Smooth muscle cell (in vitro differentiated cells): ENCODE measurements at regions not wholly inside any gene's neighbourhood (a gene's known extent, or its start where the extent isn't known, plus 50 kb on each side); places are given as distances from the start of the nearest gene placed in this dataset.

Experiments used
- DNase-seq: peaks from one replicate; lab custom pipeline; 2025; ENCODE audit not compliant: unreplicated experiment; lab: John Stamatoyannopoulos, UW
- H2AFZ ChIP-seq: fragments of 200-600 bp; sonication (generic); 2 replicates; pipeline ENCODE4 v1.6.0; 2016; ENCODE audit warnings: antibody characterized with exemption, low read depth, mild to moderate bottlenecking
- H3F3A ChIP-seq: fragments of 200-600 bp; sonication (generic); 2 replicates; pipeline ENCODE4 v1.6.0; 2017; ENCODE audit warnings: antibody characterized with exemption, low read depth
- H3K27ac ChIP-seq: fragments of 200-600 bp; sonication (generic); 2 replicates; pipeline ENCODE4 v1.5.1; 2016; ENCODE audit warnings: low read depth, mild to moderate bottlenecking
- H3K27me3 ChIP-seq: fragments of 200-600 bp; sonication (generic); 2 replicates; pipeline ENCODE4 v1.6.1; 2016; ENCODE audit warnings: low read depth, mild to moderate bottlenecking
- H3K36me3 ChIP-seq: fragments of 200-600 bp; sonication (generic); 2 replicates; pipeline ENCODE4 v1.5.1; 2016; ENCODE audit warnings: low read depth
- H3K4me1 ChIP-seq: fragments of 200-600 bp; sonication (generic); 2 replicates; pipeline ENCODE4 v1.5.1; 2016; ENCODE audit warnings: low read depth
- H3K4me2 ChIP-seq: fragments of 200-600 bp; sonication (generic); 2 replicates; pipeline ENCODE4 v1.6.0; 2016; ENCODE audit warnings: mild to moderate bottlenecking
- H3K4me3 ChIP-seq: fragments of 200-600 bp; sonication (generic); 2 replicates; pipeline ENCODE4 v1.5.1; 2016; ENCODE audit warnings: mild to moderate bottlenecking
- H3K79me2 ChIP-seq: fragments of 200-600 bp; sonication (generic); 2 replicates; pipeline ENCODE4 v1.6.0; 2016; ENCODE audit warnings: low read depth, mild to moderate bottlenecking
- H3K9ac ChIP-seq: fragments of 200-600 bp; sonication (generic); 2 replicates; pipeline ENCODE4 v1.6.0; 2016; ENCODE audit warnings: low read depth
- H3K9me3 ChIP-seq: fragments of 200-600 bp; sonication (generic); replicated peaks from 2 replicates; pipeline ENCODE4 v1.5.1; 2016; ENCODE audit warnings: low read depth
- H4K20me1 ChIP-seq: fragments of 200-600 bp; sonication (generic); 2 replicates; pipeline ENCODE4 v1.6.0; 2016; ENCODE audit warnings: low read depth
- WGBS: methylation state at CpG from one replicate; pipeline ENCODE4 v1.1.7; 2016; ENCODE audit warnings: low lambda C conversion rate; 5-methylcytosine and 5-hydroxymethylcytosine counted together
- TF ChIP-seq, protein P1 (sequence below): fragments of 200-600 bp; sonication (generic); IDR thresholded peaks from 2 replicates; pipeline ENCODE4 v1.5.1; 2017; ENCODE audit warnings: borderline replicate concordance, mild to moderate bottlenecking, antibody characterized with exemption; ENCODE audit not compliant: insufficient read depth, poor library complexity, severe bottlenecking

DNA sequence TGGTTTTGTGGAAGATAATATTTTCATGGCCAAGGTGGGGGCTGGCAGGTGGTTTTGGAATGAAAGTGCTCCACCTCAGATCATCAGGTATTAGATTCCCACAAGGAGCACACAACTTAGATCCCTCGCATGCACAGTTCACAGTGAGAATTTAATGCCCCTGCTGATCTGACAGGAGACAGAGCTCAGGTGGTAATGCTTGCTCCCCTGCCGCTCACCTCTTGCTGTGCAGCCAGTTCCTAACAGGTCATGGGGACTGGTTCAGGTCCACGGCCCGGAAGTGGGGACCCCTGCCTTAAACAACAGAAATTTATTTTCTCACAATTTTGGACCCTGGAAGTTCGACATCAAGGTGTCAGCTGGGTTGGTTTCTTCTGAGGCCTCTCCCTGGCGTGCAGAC is 668.7 kb upstream of the ZNF608 start:
- Histone ChIP-seq H3K4me2 (no peak overlapping the region), H3K4me1 (peaks cover 40% of the 10 kb centered on the region), H3K4me3 (no peak overlapping the region), H3K27ac (no peak overlapping the region), H3K27me3 (peaks cover 15% of the 10 kb centered on the region), H3K36me3 (no peaks in the 10 kb centered on the region), H2AFZ (no peak overlapping the region), H3K79me2 (no peaks in the 10 kb centered on the region), H3F3A (peaks cover 15% of the 10 kb centered on the region), H3K9ac (no peak overlapping the region), H4K20me1 (no peaks in the 10 kb centered on the region), H3K9me3 (no peaks in the 10 kb centered on the region)
- TF ChIP-seq, protein P1, sequence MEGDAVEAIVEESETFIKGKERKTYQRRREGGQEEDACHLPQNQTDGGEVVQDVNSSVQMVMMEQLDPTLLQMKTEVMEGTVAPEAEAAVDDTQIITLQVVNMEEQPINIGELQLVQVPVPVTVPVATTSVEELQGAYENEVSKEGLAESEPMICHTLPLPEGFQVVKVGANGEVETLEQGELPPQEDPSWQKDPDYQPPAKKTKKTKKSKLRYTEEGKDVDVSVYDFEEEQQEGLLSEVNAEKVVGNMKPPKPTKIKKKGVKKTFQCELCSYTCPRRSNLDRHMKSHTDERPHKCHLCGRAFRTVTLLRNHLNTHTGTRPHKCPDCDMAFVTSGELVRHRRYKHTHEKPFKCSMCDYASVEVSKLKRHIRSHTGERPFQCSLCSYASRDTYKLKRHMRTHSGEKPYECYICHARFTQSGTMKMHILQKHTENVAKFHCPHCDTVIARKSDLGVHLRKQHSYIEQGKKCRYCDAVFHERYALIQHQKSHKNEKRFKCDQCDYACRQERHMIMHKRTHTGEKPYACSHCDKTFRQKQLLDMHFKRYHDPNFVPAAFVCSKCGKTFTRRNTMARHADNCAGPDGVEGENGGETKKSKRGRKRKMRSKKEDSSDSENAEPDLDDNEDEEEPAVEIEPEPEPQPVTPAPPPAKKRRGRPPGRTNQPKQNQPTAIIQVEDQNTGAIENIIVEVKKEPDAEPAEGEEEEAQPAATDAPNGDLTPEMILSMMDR, result no peak
- 93% methylated on average over 6 of the region's 6 CpGs for WGBS
- no peak for DNase-seq

GRCh38 chr5:125416055-125416454 is 669.6 kb upstream of the ZNF608 start:
- Histone ChIP-seq H2AFZ (no peak overlapping the region), H3K4me2 (no peak overlapping the region), H3K27me3 (peaks cover 15% of the 10 kb centered on the region), H3K4me3 (no peak overlapping the region), H3K79me2 (no peaks in the 10 kb centered on the region), H3K9me3 (no peaks in the 10 kb centered on the region), H3K4me1 (peaks cover 31% of the 10 kb centered on the region), H3K36me3 (no peaks in the 10 kb centered on the region), H3F3A (peaks cover 12% of the 10 kb centered on the region), H3K9ac (no peak overlapping the region), H3K27ac (no peak overlapping the region), H4K20me1 (no peaks in the 10 kb centered on the region)
- 88% methylated on average over 2 of the region's 2 CpGs for WGBS
- no peak for DNase-seq
- TF ChIP-seq, protein P1, result no peak

DNA sequence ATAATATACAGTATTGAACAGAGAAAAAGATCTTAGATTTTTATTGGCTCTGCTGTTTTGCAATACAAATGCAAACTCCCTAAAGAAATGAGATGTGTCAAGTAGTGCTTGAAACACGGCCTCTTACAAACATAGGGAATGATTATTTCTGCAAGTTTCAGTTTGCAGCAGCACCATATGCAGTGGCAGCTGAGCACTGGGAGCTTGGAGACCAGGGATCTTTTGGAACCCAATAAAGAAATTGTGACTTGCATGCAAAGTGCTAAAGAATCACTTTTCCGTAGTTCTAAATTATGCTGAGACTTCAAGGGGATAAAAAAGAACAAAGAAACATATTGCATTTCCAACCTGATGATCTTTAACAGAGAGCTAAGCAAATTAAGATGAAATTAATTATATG is 674.6 kb upstream of the ZNF608 start:
- TF ChIP-seq, protein P1, result no peak
- no peaks in the 10 kb centered on the region for H3K36me3 ChIP-seq
- WGBS, result 85% methylated on average over 2 of the region's 2 CpGs

DNA sequence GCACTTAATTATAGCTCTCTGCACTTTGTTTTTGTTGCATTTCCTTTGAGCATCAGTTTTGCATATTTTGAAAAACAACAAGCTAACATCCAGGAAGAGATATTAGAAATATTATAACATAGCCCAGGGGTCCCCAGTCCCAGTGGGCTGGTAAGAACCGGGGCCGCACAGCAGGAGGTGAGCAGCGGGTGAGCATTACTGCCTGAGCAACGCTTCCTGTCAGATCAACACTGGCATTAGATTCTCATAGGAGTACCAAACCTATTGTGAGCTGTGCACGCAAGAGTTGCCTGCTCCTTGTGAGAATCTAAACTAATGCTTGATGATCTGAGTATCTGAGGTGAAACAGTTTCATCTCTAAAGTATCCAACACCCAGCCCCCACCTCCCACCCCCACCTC is 675.9 kb upstream of the ZNF608 start:
- Histone ChIP-seq H2AFZ (no peak overlapping the region), H3K79me2 (no peaks in the 10 kb centered on the region), H3K27me3 (no peaks in the 10 kb centered on the region), H3K27ac (no peak overlapping the region), H4K20me1 (no peaks in the 10 kb centered on the region), H3K9me3 (no peaks in the 10 kb centered on the region), H3K4me3 (no peak overlapping the region), H3F3A (no peaks in the 10 kb centered on the region), H3K36me3 (no peaks in the 10 kb centered on the region), H3K4me2 (no peak overlapping the region), H3K4me1 (no peaks in the 10 kb centered on the region), H3K9ac (no peak overlapping the region)
- DNase-seq, result no peak
- WGBS, result 71% methylated on average over 5 of the region's 5 CpGs
- TF ChIP-seq, protein P1, result no peak

More for the DNA sequence above, 674.6 kb upstream of the ZNF608 start:
- Histone ChIP-seq H3K9ac (no peak overlapping the region), H3K4me2 (no peak overlapping the region), H3F3A (no peaks in the 10 kb centered on the region), H3K9me3 (no peaks in the 10 kb centered on the region), H2AFZ (no peak overlapping the region), H4K20me1 (no peaks in the 10 kb centered on the region), H3K4me3 (no peak overlapping the region), H3K79me2 (no peaks in the 10 kb centered on the region), H3K27me3 (peaks cover 10% of the 10 kb centered on the region), H3K27ac (no peak overlapping the region), H3K4me1 (no peaks in the 10 kb centered on the region)
- DNase-seq, result no peak
